Spleen (tissue), 7 donors: ENCODE measurements at regions not wholly inside any gene's neighbourhood (a gene's known extent, or its start where the extent isn't known, plus 50 kb on each side); places are given as distances from the start of the nearest gene placed in this dataset.
"Not testable (repeated sequence)": the region's sequence is repeated elsewhere in the genome, so short reads cannot be mapped to it uniquely, and the experiment has no call there.

Experiments
- POLR2A ChIP-seq, 3 donors: fragments of 450-650 bp; IDR thresholded peaks; one replicate each; pipeline ENCODE4 v1.5.1; 2017; ENCODE audit warnings: antibody characterized with exemption in 3 of 3, mild to moderate bottlenecking in 1 of 3
- POLR2AphosphoS5 ChIP-seq, 3 donors: sonication (generic); formaldehyde crosslinking; IDR thresholded peaks; one replicate each; pipeline ENCODE4 v1.5.1; 2017; ENCODE audit warnings: antibody characterized with exemption in 3 of 3
- TF ChIP-seq, protein P1 (sequence below), 11 experiments: fragments of 200-600 bp in 7 of 11; fragments of 450-650 bp in 4 of 11; sonication (generic) in 4 of 11; IDR thresholded peaks in 8 of 11; conservative IDR thresholded peaks in 3 of 11; 1 replicate in 7 of 11; 2 replicates in 4 of 11; pipeline versions ENCODE4 v1.4.0 to v1.8.0; 2016 to 2021; ENCODE audit warnings: antibody characterized with exemption in 11 of 11, inconsistent platforms in 4 of 11, mild to moderate bottlenecking in 1 of 11
- donor health status: DM: no; HTN: no; CAD: no; lungs with moderate emphysema.
- donor health status: DM: no; HTN: no; CAD: no.
- donor health status: DM: no; HTN: no; CAD: no.

DNA sequence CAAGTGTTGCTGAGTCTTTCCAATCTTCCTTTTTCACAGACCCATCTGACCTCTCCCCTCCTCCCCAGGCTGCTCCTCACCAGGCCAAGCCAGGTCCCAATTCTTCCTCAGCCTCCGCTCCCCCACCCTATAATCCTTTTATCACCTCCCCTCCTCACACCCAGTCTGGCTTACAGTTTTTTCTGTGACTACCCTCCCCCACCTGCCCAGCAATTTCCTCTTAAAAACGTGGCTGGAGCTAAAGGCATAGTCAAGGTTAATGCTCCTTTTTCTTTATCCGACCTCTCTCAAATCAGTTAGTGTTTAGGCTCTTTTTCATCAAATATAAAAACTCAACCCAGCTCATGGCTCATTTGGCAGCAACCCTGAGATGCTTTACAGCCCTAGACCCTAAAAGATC lies 270.9 kb downstream of the NUF2 start:
- TF ChIP-seq, protein P1, sequence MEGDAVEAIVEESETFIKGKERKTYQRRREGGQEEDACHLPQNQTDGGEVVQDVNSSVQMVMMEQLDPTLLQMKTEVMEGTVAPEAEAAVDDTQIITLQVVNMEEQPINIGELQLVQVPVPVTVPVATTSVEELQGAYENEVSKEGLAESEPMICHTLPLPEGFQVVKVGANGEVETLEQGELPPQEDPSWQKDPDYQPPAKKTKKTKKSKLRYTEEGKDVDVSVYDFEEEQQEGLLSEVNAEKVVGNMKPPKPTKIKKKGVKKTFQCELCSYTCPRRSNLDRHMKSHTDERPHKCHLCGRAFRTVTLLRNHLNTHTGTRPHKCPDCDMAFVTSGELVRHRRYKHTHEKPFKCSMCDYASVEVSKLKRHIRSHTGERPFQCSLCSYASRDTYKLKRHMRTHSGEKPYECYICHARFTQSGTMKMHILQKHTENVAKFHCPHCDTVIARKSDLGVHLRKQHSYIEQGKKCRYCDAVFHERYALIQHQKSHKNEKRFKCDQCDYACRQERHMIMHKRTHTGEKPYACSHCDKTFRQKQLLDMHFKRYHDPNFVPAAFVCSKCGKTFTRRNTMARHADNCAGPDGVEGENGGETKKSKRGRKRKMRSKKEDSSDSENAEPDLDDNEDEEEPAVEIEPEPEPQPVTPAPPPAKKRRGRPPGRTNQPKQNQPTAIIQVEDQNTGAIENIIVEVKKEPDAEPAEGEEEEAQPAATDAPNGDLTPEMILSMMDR (IDR thresholded peaks at IDR 0.05 in 8 of 11, conservative IDR thresholded peaks at IDR 0.05 in 3 of 11) = not testable (repeated sequence)
- not testable (repeated sequence) for TF ChIP-seq POLR2AphosphoS5, POLR2A (IDR thresholded peaks at IDR 0.05)
